Pancreas (tissue), 10 donors: ENCODE measurements at regions not wholly inside any gene's neighbourhood (a gene's known extent, or its start where the extent isn't known, plus 50 kb on each side); places are given as distances from the start of the nearest gene placed in this dataset.

Experiments used
- ATAC-seq, 4 donors: fragments of 200-7000 bp; cut with Tn5 transposase; one replicate each; pipeline versions ENCODE4 v1.8.0 to v1.9.1; 2020; ENCODE audit warnings: mild to moderate bottlenecking in 4 of 4, moderate library complexity in 4 of 4
- DNase-seq, 6 donors: peaks; one replicate each; pipeline ENCODE4 v3.0.0-alpha.2; 2020
- FAIRE-seq: peaks from 2 replicates; lab custom pipeline; 2012; peaks lifted over from hg19 to GRCh38; lab: Jason Lieb, UNC
- H3K27ac ChIP-seq, 4 donors: fragments of 200-600 bp; sonication (generic); 1 replicate in 3 of 4; 2 replicates in 1 of 4; pipeline versions ENCODE4 v1.5.0 to v1.8.0; 2020
- H3K27me3 ChIP-seq, 4 donors: fragments of 200-600 bp; one replicate each; pipeline ENCODE4 v1.8.0; 2021
- H3K36me3 ChIP-seq, 3 donors: fragments of 200-600 bp; sonication (generic) in 1 of 3; one replicate each; pipeline versions ENCODE4 v1.5.0 to v1.8.0; 2020 to 2021
- H3K4me1 ChIP-seq, 3 donors: fragments of 200-600 bp; one replicate each; pipeline ENCODE4 v1.8.0; 2021
- H3K4me3 ChIP-seq, 4 donors: fragments of 200-600 bp; sonication (generic) in 2 of 4; one replicate each; pipeline versions ENCODE4 v1.5.0 to v1.8.0; 2020 to 2021
- H3K9me3 ChIP-seq, 4 donors: fragments of 200-600 bp; one replicate each; pipeline ENCODE4 v1.8.0; 2021
- WGBS, 2 donors: extraction: QIAGEN DNeasy Blood & Tissue Kit; methylation state at CpG; one replicate each; pipeline ENCODE4 v1.1.7; 2013; 5-methylcytosine and 5-hydroxymethylcytosine counted together
- intact Hi-C, 3 donors: fragments of 100-400 bp; cut with DNase I; formaldehyde crosslinking; loops; one replicate each; pipeline versions ENCODE4 v1.11.1 to v1.14.2; 2022
- TF ChIP-seq, protein P1 (sequence below), 4 donors: fragments of 200-600 bp; sonication (generic) in 3 of 4; IDR thresholded peaks; one replicate each; pipeline versions ENCODE4 v1.5.0 to v1.8.0; 2021; ENCODE audit warnings: antibody characterized with exemption in 4 of 4
- donor health status: healthy with polysubstance abuse.
- donor health status: DM: no; HTN: no; CAD: no; lungs with moderate emphysema.
- donor health status: DM: no; HTN: no; CAD: no.
- donor health status: control.
- donor health status: control.
- donor health status: Bipolar disorder and iron deficiency.
- donor health status: DM: yes; HTN: yes; CAD: no.
- donor health status: DM: no; HTN: no; CAD: no.
- donor health status: DM: no; HTN: no; CAD: no.
- donor health status: DM: yes; HTN: yes; CAD: no.

DNA sequence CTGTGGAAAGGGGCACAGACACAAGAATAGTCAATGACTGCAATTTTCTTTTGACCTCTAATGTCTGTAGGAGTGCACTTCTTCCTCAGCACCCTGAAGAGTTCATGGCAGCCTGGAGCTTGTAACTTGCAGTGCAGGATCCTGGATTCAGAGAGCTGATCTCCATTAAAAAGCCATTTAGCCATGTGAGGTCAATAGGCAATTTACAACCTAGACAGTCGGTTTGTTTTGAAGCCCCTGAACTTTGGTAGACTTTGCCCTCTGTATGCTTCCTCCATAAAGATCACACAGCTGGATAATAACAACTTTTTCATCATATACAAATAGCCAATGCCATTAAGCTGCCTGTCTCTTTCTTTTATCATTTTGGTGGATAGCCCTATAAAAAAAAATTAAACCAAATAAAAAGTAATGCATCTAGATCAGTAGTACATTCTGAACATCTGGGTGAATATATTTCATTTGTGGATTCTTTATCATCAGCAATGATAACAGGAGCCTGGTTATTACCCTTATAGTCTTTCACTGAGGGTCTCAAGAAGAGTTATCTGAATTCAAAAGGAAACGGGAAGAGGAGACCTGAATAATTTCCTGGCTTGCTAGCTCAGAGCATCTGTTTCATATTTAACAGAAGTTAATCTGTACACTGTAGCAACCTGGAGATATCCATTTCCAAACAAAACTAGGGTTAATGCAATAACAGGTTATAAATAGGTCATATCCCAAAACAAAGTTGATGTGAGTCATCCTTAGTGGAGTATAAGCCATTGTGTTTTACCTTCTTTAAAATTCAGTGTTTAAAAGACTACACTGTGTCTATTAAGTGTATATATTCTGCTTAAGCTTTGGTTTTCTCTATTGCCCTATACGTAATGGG, 193.8 kb upstream of the ACTBL2 start:
- TF ChIP-seq, protein P1, sequence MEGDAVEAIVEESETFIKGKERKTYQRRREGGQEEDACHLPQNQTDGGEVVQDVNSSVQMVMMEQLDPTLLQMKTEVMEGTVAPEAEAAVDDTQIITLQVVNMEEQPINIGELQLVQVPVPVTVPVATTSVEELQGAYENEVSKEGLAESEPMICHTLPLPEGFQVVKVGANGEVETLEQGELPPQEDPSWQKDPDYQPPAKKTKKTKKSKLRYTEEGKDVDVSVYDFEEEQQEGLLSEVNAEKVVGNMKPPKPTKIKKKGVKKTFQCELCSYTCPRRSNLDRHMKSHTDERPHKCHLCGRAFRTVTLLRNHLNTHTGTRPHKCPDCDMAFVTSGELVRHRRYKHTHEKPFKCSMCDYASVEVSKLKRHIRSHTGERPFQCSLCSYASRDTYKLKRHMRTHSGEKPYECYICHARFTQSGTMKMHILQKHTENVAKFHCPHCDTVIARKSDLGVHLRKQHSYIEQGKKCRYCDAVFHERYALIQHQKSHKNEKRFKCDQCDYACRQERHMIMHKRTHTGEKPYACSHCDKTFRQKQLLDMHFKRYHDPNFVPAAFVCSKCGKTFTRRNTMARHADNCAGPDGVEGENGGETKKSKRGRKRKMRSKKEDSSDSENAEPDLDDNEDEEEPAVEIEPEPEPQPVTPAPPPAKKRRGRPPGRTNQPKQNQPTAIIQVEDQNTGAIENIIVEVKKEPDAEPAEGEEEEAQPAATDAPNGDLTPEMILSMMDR (IDR thresholded peaks at IDR 0.05): no peak
- FAIRE-seq: no peak

DNA sequence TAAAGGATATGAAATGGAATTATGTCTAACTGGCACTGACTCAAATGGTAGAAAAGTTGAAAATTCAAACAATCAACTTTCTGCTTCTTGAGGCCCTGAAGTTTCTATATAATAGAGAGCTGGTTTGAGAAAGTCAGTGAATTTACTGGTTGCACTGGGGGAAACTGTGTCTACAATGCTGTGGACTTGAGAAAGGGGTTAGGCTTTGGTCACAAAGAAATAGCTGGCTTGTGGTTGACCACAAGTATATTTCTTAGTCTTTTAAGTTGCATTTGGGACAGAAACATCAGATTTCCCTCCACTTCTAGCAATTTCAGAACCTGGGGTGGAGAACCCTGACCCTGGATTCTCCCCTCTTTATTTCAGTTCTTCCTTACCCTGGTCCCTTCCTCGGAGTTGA, 192.6 kb upstream of the ACTBL2 start:
- TF ChIP-seq, protein P1 (IDR thresholded peaks at IDR 0.05): no peak
- intact Hi-C loops: no loop called here
- DNase-seq: no peak
- Histone ChIP-seq H3K36me3 (no peaks in the 10 kb centered on the region), H3K27me3 (no peaks in the 10 kb centered on the region), H3K27ac (no peak overlapping the region), H3K4me1 (no peaks in the 10 kb centered on the region), H3K9me3 (no peaks in the 10 kb centered on the region), H3K4me3 (no peak overlapping the region)
- no peak for FAIRE-seq
- no peak for ATAC-seq
- WGBS, 2 donors: 80 to 94% methylated on average over 1 of the region's 1 CpG

More for the DNA sequence above, 193.8 kb upstream of the ACTBL2 start:
- Histone ChIP-seq H3K36me3 (no peaks in the 10 kb centered on the region), H3K4me3 (no peak overlapping the region), H3K4me1 (no peaks in the 10 kb centered on the region), H3K27me3 (no peaks in the 10 kb centered on the region), H3K9me3 (no peaks in the 10 kb centered on the region), H3K27ac (no peak overlapping the region)
- intact Hi-C loops: no loop called here
- DNase-seq (no peak), ATAC-seq (no peak)
- 82 to 88% methylated on average over 3 of the region's 3 CpGs for WGBS, 2 donors

DNA sequence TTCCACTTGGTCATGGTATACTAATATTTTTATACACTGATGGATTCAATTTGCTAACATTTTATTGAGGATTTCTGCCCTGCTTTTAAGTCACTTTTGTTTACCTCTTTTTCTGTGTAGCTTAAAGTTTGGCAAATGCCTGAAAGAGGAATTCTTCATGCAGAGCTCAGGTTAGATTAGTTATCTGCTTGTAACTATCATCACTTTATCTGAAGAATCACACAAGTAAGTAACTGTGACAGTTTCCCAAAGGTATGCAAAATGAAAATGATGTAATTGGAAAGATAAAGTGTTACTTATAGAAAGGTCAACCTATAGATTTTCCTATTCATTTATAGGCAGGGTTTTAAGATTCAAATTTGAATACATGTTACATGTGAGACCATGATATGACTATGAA, 188.8 kb upstream of the ACTBL2 start:
- TF ChIP-seq, protein P1 (IDR thresholded peaks at IDR 0.05): no peak
- FAIRE-seq: no peak
- Histone ChIP-seq H3K27ac (no peak overlapping the region), H3K27me3 (no peaks in the 10 kb centered on the region), H3K36me3 (no peaks in the 10 kb centered on the region), H3K9me3 (no peaks in the 10 kb centered on the region), H3K4me3 (no peak overlapping the region), H3K4me1 (no peaks in the 10 kb centered on the region)
- intact Hi-C loops: no loop called here
- no peak for ATAC-seq
- no peak for DNase-seq

GRCh38 chr5:57666582-57666981, 184.0 kb upstream of the ACTBL2 start:
- H3K4me3 ChIP-seq: no peak overlapping the region
- FAIRE-seq: no peak

More at GRCh38 chr5:57666582-57666981, 184.0 kb upstream of the ACTBL2 start:
- Histone ChIP-seq H3K4me1 (peaks cover 0 to 5% (median 0%) of the 10 kb centered on the region in 3 donors), H3K27me3 (no peaks in the 10 kb centered on the region), H3K9me3 (no peaks in the 10 kb centered on the region), H3K36me3 (no peaks in the 10 kb centered on the region), H3K27ac (no peak overlapping the region)
- no peak for DNase-seq
- no peak for ATAC-seq
- intact Hi-C loops: no loop called here
- TF ChIP-seq, protein P1 (IDR thresholded peaks at IDR 0.05): no peak
